Body of pancreas (tissue), 4 donors: ENCODE measurements at regions not wholly inside any gene's neighbourhood (a gene's known extent, or its start where the extent isn't known, plus 50 kb on each side); places are given as distances from the start of the nearest gene placed in this dataset.

Source experiments
- CTCF ChIP-seq, 7 experiments: fragments of 450-650 bp in 4 of 7; fragments of 200-600 bp in 3 of 7; sonication (generic) in 3 of 7; IDR thresholded peaks; one replicate each; pipeline ENCODE4 v1.5.1; 2016 to 2019; ENCODE audit warnings: antibody characterized with exemption in 7 of 7
- POLR2A ChIP-seq, 3 donors: fragments of 450-650 bp; IDR thresholded peaks; one replicate each; pipeline ENCODE4 v1.6.1; 2016; ENCODE audit warnings: antibody characterized with exemption in 3 of 3, mild to moderate bottlenecking in 2 of 3

- no peak for TF ChIP-seq CTCF (IDR thresholded peaks at IDR 0.05)
- no peak for TF ChIP-seq POLR2A (IDR thresholded peaks at IDR 0.05)
These were observed 186.5 kb upstream of the NCAM2 start for GRCh38 chr21:20811702-20812101.
